ENCODE measurements at regions not wholly inside any gene's neighbourhood (a gene's known extent, or its start where the extent isn't known, plus 50 kb on each side); places are given as distances from the start of the nearest gene placed in this dataset.

GRCh38 chr2:215724146-215724545 lies 288.3 kb upstream of the FN1 start:
- Histone ChIP-seq H3K27ac (ENCODE audit: low read depth, low read length, poor library complexity, severe bottlenecking) (no peak overlapping the region), H3K79me2 (ENCODE audit: insufficient read depth, low read length) (no peaks in the 10 kb centered on the region), H2AFZ (ENCODE audit: low read length) (no peak overlapping the region), H3K4me1 (ENCODE audit: insufficient read depth, low read length, severe bottlenecking) (no peaks in the 10 kb centered on the region), H4K20me1 (ENCODE audit: insufficient read depth, low read length) (no peaks in the 10 kb centered on the region), H3K36me3 (ENCODE audit: insufficient read depth, low read length) (no peaks in the 10 kb centered on the region), H3K9me2 (ENCODE audit: low read depth, low read length) (no peaks in the 10 kb centered on the region), H3K4me2 (ENCODE audit: low read length) (no peak overlapping the region), H3K27me3 (ENCODE audit: insufficient read depth, low read length) (no peaks in the 10 kb centered on the region), H3K9ac (ENCODE audit: low read length) (no peak overlapping the region), H3K9me3 (ENCODE audit: low read length) (no peaks in the 10 kb centered on the region), H3K4me3 (ENCODE audit: low read depth, low read length, poor library complexity, severe bottlenecking) (no peak overlapping the region), H3F3A (ENCODE audit: insufficient read depth, low read length) (no peaks in the 10 kb centered on the region)
- TF ChIP-seq, protein P1, sequence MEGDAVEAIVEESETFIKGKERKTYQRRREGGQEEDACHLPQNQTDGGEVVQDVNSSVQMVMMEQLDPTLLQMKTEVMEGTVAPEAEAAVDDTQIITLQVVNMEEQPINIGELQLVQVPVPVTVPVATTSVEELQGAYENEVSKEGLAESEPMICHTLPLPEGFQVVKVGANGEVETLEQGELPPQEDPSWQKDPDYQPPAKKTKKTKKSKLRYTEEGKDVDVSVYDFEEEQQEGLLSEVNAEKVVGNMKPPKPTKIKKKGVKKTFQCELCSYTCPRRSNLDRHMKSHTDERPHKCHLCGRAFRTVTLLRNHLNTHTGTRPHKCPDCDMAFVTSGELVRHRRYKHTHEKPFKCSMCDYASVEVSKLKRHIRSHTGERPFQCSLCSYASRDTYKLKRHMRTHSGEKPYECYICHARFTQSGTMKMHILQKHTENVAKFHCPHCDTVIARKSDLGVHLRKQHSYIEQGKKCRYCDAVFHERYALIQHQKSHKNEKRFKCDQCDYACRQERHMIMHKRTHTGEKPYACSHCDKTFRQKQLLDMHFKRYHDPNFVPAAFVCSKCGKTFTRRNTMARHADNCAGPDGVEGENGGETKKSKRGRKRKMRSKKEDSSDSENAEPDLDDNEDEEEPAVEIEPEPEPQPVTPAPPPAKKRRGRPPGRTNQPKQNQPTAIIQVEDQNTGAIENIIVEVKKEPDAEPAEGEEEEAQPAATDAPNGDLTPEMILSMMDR (IDR thresholded peaks at IDR 0.05; ENCODE audit: low read length): no peak
- no peak for TF ChIP-seq EZH2 (IDR thresholded peaks at IDR 0.05; ENCODE audit: borderline replicate concordance, low read length)

GRCh38 chr2:215723631-215724011 lies 287.8 kb upstream of the FN1 start:
- Histone ChIP-seq H3F3A (ENCODE audit: insufficient read depth, low read length) (no peaks in the 10 kb centered on the region), H3K27me3 (ENCODE audit: insufficient read depth, low read length) (no peaks in the 10 kb centered on the region), H3K9me3 (ENCODE audit: low read length) (no peaks in the 10 kb centered on the region), H3K36me3 (ENCODE audit: insufficient read depth, low read length) (no peaks in the 10 kb centered on the region), H4K20me1 (ENCODE audit: insufficient read depth, low read length) (no peaks in the 10 kb centered on the region), H3K4me2 (ENCODE audit: low read length) (no peak overlapping the region), H3K9ac (ENCODE audit: low read length) (no peak overlapping the region), H3K79me2 (ENCODE audit: insufficient read depth, low read length) (no peaks in the 10 kb centered on the region), H3K4me1 (ENCODE audit: insufficient read depth, low read length, severe bottlenecking) (no peaks in the 10 kb centered on the region), H3K4me3 (ENCODE audit: low read depth, low read length, poor library complexity, severe bottlenecking) (no peak overlapping the region), H3K27ac (ENCODE audit: low read depth, low read length, poor library complexity, severe bottlenecking) (no peak overlapping the region), H3K9me2 (ENCODE audit: low read depth, low read length) (no peaks in the 10 kb centered on the region), H2AFZ (ENCODE audit: low read length) (no peak overlapping the region)
- no peak for TF ChIP-seq EZH2 (IDR thresholded peaks at IDR 0.05; ENCODE audit: borderline replicate concordance, low read length)
- TF ChIP-seq, protein P1 (IDR thresholded peaks at IDR 0.05; ENCODE audit: low read length): no peak

DNA sequence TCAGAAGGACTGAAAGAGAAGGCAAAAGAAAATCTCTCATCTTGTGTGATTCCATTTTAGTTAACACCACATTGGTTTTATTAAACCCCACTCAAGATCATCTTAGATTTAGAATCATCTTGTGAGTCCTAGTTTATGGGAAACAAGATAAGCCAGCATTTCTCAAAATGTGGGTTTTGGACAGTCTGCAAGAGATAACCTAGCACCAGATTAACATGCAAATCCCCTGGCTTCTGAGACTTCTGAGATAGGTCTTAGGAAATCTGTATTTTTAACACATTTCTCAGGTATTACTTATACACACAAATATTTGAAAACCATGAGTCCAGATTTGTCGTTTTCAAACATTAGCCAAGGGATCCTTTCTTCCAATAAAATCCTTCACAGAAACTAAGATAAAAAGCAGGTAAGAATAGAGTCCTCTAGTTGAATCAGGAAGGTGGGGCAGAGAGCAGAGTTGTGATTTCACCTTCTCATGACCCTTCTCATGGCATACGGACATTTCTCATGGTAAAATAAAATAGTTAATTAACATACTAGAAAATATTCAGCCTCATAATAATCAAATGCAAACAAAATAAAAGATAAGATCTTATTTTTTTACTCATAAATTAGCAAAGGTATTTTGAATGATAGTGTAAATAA lies 287.2 kb upstream of the FN1 start:
- Histone ChIP-seq H3K9me2 (ENCODE audit: low read depth, low read length) (no peaks in the 10 kb centered on the region), H3K27ac (ENCODE audit: low read depth, low read length, poor library complexity, severe bottlenecking) (no peak overlapping the region), H3K36me3 (ENCODE audit: insufficient read depth, low read length) (no peaks in the 10 kb centered on the region), H3F3A (ENCODE audit: insufficient read depth, low read length) (no peaks in the 10 kb centered on the region), H3K4me3 (ENCODE audit: low read depth, low read length, poor library complexity, severe bottlenecking) (no peak overlapping the region), H4K20me1 (ENCODE audit: insufficient read depth, low read length) (no peaks in the 10 kb centered on the region), H3K79me2 (ENCODE audit: insufficient read depth, low read length) (no peaks in the 10 kb centered on the region), H3K9me3 (ENCODE audit: low read length) (no peaks in the 10 kb centered on the region), H3K4me2 (ENCODE audit: low read length) (no peak overlapping the region), H3K4me1 (ENCODE audit: insufficient read depth, low read length, severe bottlenecking) (no peaks in the 10 kb centered on the region), H2AFZ (ENCODE audit: low read length) (no peak overlapping the region), H3K27me3 (ENCODE audit: insufficient read depth, low read length) (no peaks in the 10 kb centered on the region), H3K9ac (ENCODE audit: low read length) (no peak overlapping the region)
- TF ChIP-seq EZH2 (IDR thresholded peaks at IDR 0.05; ENCODE audit: borderline replicate concordance, low read length): no peak
- TF ChIP-seq, protein P1 (IDR thresholded peaks at IDR 0.05; ENCODE audit: low read length): no peak
